Prostate gland (tissue), 2 donors: ENCODE measurements at regions not wholly inside any gene's neighbourhood (a gene's known extent, or its start where the extent isn't known, plus 50 kb on each side); places are given as distances from the start of the nearest gene placed in this dataset.

Source experiments
- DNase-seq: peaks from one replicate; pipeline ENCODE4 v3.0.0-alpha.2; 2019; ENCODE audit warnings: low spot score
- H3K27ac ChIP-seq, 2 donors: fragments of 200-600 bp; sonication (generic); 2 replicates each; pipeline ENCODE4 v1.5.1; 2017 to 2019
- H3K27me3 ChIP-seq: fragments of 200-600 bp; sonication (generic); replicated peaks from 2 replicates; pipeline ENCODE4 v1.5.1; 2019; ENCODE audit not compliant: insufficient read depth
- H3K36me3 ChIP-seq, 2 donors: fragments of 200-600 bp; sonication (generic); 1 replicate in 1 of 2; 2 replicates in 1 of 2; pipeline versions ENCODE4 v1.5.1 to v1.8.1; 2017 to 2019
- H3K4me1 ChIP-seq: fragments of 200-600 bp; sonication (generic); replicated peaks from 2 replicates; pipeline ENCODE4 v1.5.1; 2019
- H3K4me3 ChIP-seq, 2 donors: fragments of 200-600 bp; sonication (generic); 2 replicates each; pipeline ENCODE4 v1.5.1; 2017 to 2019
- H3K9me3 ChIP-seq: fragments of 200-600 bp; sonication (generic); 2 replicates; pipeline ENCODE4 v1.5.1; 2017
- CTCF ChIP-seq, 4 experiments: fragments of 200-600 bp in 2 of 4; fragments of 450-650 bp in 2 of 4; sonication (generic) in 2 of 4; IDR thresholded peaks; 1 replicate in 3 of 4; 2 replicates in 1 of 4; pipeline ENCODE4 v1.5.1; 2016 to 2019; ENCODE audit warnings: antibody characterized with exemption in 4 of 4, mild to moderate bottlenecking in 2 of 4, moderate library complexity in 2 of 4
- POLR2A ChIP-seq: fragments of 450-650 bp; IDR thresholded peaks from one replicate; pipeline ENCODE4 v1.6.1; 2016; ENCODE audit warnings: antibody characterized with exemption, mild to moderate bottlenecking
- POLR2AphosphoS5 ChIP-seq: sonication (generic); formaldehyde crosslinking; IDR thresholded peaks from one replicate; pipeline ENCODE4 v1.6.1; 2017; ENCODE audit warnings: antibody characterized with exemption
- WGBS: methylation state at CpG from one replicate; pipeline ENCODE4 v1.1.5; 2018; 5-methylcytosine and 5-hydroxymethylcytosine counted together
- intact Hi-C: fragments of 100-400 bp; cut with DNase I; formaldehyde crosslinking; loops from one replicate; pipeline ENCODE4 v1.14.2; 2022

GRCh38 chr14:87286826-87287225 lies 706.2 kb downstream of the GALC start:
- no peaks in the 10 kb centered on the region for H3K36me3 ChIP-seq
- no peak for TF ChIP-seq POLR2A
- no peaks in the 10 kb centered on the region for H3K4me1 ChIP-seq
- H3K27ac ChIP-seq = no peak overlapping the region
- DNase-seq = no peak
- 73% methylated on average over 1 of the region's 1 CpG for WGBS
- no peak overlapping the region for H3K4me3 ChIP-seq
- no peaks in the 10 kb centered on the region for H3K9me3 ChIP-seq
- H3K27me3 ChIP-seq = no peaks in the 10 kb centered on the region
- intact Hi-C loops = no loop called here

GRCh38 chr14:87286191-87286590 lies 706.8 kb downstream of the GALC start:
- Histone ChIP-seq H3K36me3 (no peaks in the 10 kb centered on the region), H3K4me3 (no peak overlapping the region), H3K27me3 (no peaks in the 10 kb centered on the region), H3K9me3 (no peaks in the 10 kb centered on the region), H3K4me1 (no peaks in the 10 kb centered on the region), H3K27ac (no peak overlapping the region)
- intact Hi-C loops = no loop called here
- WGBS = 70% methylated on average over 1 of the region's 1 CpG
- DNase-seq = no peak
- TF ChIP-seq POLR2A (no peak), CTCF (IDR thresholded peaks at IDR 0.05) (no peak), POLR2AphosphoS5 (no peak)

GRCh38 chr14:87285506-87285905 lies 707.5 kb downstream of the GALC start:
- no peak for DNase-seq
- H3K4me3 ChIP-seq = no peak overlapping the region
- no peaks in the 10 kb centered on the region for H3K4me1 ChIP-seq
- H3K9me3 ChIP-seq = no peaks in the 10 kb centered on the region
- no peaks in the 10 kb centered on the region for H3K36me3 ChIP-seq
- 59% methylated on average over 2 of the region's 2 CpGs for WGBS
- H3K27ac ChIP-seq = no peak overlapping the region
- intact Hi-C loops = no loop called here
- H3K27me3 ChIP-seq = no peaks in the 10 kb centered on the region
- TF ChIP-seq CTCF (IDR thresholded peaks at IDR 0.05) = no peak
- TF ChIP-seq POLR2AphosphoS5 = no peak
- no peak for TF ChIP-seq POLR2A

- intact Hi-C loops = no loop called here
- 87% methylated on average over 5 of the region's 5 CpGs for WGBS
- no peaks in the 10 kb centered on the region for H3K27me3 ChIP-seq
- no peaks in the 10 kb centered on the region for H3K4me1 ChIP-seq
- no peak overlapping the region for H3K27ac ChIP-seq
- H3K4me3 ChIP-seq = no peak overlapping the region
- DNase-seq = no peak
- no peaks in the 10 kb centered on the region for H3K36me3 ChIP-seq
- TF ChIP-seq POLR2A (no peak), CTCF (IDR thresholded peaks at IDR 0.05) (no peak), POLR2AphosphoS5 (no peak)
- no peaks in the 10 kb centered on the region for H3K9me3 ChIP-seq
These were observed 709.4 kb downstream of the GALC start for GRCh38 chr14:87283547-87283946.

GRCh38 chr14:87282266-87282665 lies 710.7 kb downstream of the GALC start:
- H3K9me3 ChIP-seq = no peaks in the 10 kb centered on the region
- TF ChIP-seq CTCF (IDR thresholded peaks at IDR 0.05) (no peak), POLR2AphosphoS5 (no peak), POLR2A (no peak)
- intact Hi-C loops = no loop called here
- no peak overlapping the region for H3K27ac ChIP-seq
- no peak overlapping the region for H3K4me3 ChIP-seq
- WGBS = 95% methylated on average over 5 of the region's 5 CpGs
- no peak for DNase-seq
- H3K4me1 ChIP-seq = no peaks in the 10 kb centered on the region
- H3K27me3 ChIP-seq = no peaks in the 10 kb centered on the region
- no peaks in the 10 kb centered on the region for H3K36me3 ChIP-seq
